Body of pancreas (tissue), 4 donors: ENCODE measurements at regions not wholly inside any gene's neighbourhood (a gene's known extent, or its start where the extent isn't known, plus 50 kb on each side); places are given as distances from the start of the nearest gene placed in this dataset.

Source experiments
- POLR2A ChIP-seq, 3 donors: fragments of 450-650 bp; IDR thresholded peaks; one replicate each; pipeline ENCODE4 v1.6.1; 2016; ENCODE audit warnings: antibody characterized with exemption in 3 of 3, mild to moderate bottlenecking in 2 of 3
- TF ChIP-seq, protein P1 (sequence below), 7 experiments: fragments of 450-650 bp in 4 of 7; fragments of 200-600 bp in 3 of 7; sonication (generic) in 3 of 7; IDR thresholded peaks; one replicate each; pipeline ENCODE4 v1.5.1; 2016 to 2019; ENCODE audit warnings: antibody characterized with exemption in 7 of 7

DNA sequence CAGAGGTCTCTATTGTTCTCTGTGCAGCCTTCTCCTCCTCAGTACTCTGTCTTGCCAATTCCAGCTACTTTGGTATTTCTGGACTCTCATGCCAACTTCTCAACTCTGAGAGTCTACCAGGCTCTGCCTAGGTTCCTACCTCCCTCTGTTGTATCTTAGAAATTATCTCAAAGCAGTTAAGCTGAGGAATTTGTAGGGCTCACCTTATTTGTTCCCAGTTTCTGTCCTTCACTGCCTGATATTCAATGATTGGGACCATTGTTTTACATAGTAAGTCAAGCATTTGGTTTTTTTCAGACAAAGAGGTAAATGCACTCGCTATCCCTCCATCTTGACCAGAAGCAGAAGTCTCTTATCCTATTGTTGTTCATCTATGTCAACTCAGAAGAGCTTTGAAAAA, 205.0 kb upstream of the PGR start:
- no peak for TF ChIP-seq POLR2A (IDR thresholded peaks at IDR 0.05)
- TF ChIP-seq, protein P1, sequence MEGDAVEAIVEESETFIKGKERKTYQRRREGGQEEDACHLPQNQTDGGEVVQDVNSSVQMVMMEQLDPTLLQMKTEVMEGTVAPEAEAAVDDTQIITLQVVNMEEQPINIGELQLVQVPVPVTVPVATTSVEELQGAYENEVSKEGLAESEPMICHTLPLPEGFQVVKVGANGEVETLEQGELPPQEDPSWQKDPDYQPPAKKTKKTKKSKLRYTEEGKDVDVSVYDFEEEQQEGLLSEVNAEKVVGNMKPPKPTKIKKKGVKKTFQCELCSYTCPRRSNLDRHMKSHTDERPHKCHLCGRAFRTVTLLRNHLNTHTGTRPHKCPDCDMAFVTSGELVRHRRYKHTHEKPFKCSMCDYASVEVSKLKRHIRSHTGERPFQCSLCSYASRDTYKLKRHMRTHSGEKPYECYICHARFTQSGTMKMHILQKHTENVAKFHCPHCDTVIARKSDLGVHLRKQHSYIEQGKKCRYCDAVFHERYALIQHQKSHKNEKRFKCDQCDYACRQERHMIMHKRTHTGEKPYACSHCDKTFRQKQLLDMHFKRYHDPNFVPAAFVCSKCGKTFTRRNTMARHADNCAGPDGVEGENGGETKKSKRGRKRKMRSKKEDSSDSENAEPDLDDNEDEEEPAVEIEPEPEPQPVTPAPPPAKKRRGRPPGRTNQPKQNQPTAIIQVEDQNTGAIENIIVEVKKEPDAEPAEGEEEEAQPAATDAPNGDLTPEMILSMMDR (IDR thresholded peaks at IDR 0.05) = no peak
